ENCODE measurements at regions not wholly inside any gene's neighbourhood (a gene's known extent, or its start where the extent isn't known, plus 50 kb on each side); places are given as distances from the start of the nearest gene placed in this dataset.
"Not testable (repeated sequence)": the region's sequence is repeated elsewhere in the genome, so short reads cannot be mapped to it uniquely, and the experiment has no call there.

GRCh38 chr14:105995011-105995710 is 468.8 kb downstream of the TMEM121 start:
- DNase-seq: not testable (repeated sequence)

GRCh38 chr14:105998597-105998996 is 472.2 kb downstream of the TMEM121 start:
- not testable (repeated sequence) for DNase-seq

GRCh38 chr14:105999361-106000028 is 473.1 kb downstream of the TMEM121 start:
- DNase-seq: peak; percentile 32

GRCh38 chr14:106000029-106000511 is 473.7 kb downstream of the TMEM121 start:
- DNase-seq: not testable (repeated sequence)

GRCh38 chr14:106001277-106001676 is 474.9 kb downstream of the TMEM121 start:
- not testable (repeated sequence) for DNase-seq

- no peak for DNase-seq
These were observed 477.0 kb downstream of the TMEM121 start for GRCh38 chr14:106003351-106003750.

GRCh38 chr14:106004937-106005795 is 478.8 kb downstream of the TMEM121 start:
- DNase-seq: not testable (repeated sequence)

- not testable (repeated sequence) for DNase-seq
These were observed 479.7 kb downstream of the TMEM121 start for GRCh38 chr14:106006043-106006442.

GRCh38 chr14:106006716-106007115 is 480.3 kb downstream of the TMEM121 start:
- DNase-seq: not testable (repeated sequence)

- DNase-seq: no peak
These were observed 484.4 kb downstream of the TMEM121 start for GRCh38 chr14:106010783-106011182.

GRCh38 chr14:106011631-106012360 is 485.4 kb downstream of the TMEM121 start:
- DNase-seq: not testable (repeated sequence)

GRCh38 chr14:106012361-106012725 is 486.0 kb downstream of the TMEM121 start:
- not testable (repeated sequence) for DNase-seq

GRCh38 chr14:106013879-106014376 is 487.5 kb downstream of the TMEM121 start:
- no peak for DNase-seq

- DNase-seq: not testable (repeated sequence)
These were observed 491.6 kb downstream of the TMEM121 start for GRCh38 chr14:106017952-106018351.

GRCh38 chr14:106021832-106022231 is 495.4 kb downstream of the TMEM121 start:
- no peak for DNase-seq

- not testable (repeated sequence) for DNase-seq
These were observed 496.3 kb downstream of the TMEM121 start for GRCh38 chr14:106022648-106023047.

- no peak for DNase-seq
These were observed 497.0 kb downstream of the TMEM121 start for GRCh38 chr14:106023411-106023810.

GRCh38 chr14:106024983-106025604 is 498.7 kb downstream of the TMEM121 start:
- DNase-seq: no peak

GRCh38 chr14:106026026-106026425 is 499.6 kb downstream of the TMEM121 start:
- DNase-seq: no peak

GRCh38 chr14:106027759-106028158 is 501.4 kb downstream of the TMEM121 start:
- DNase-seq: not testable (repeated sequence)

- no peak for DNase-seq
These were observed 503.6 kb downstream of the TMEM121 start for GRCh38 chr14:106029959-106030358.

- DNase-seq: no peak
These were observed 511.0 kb downstream of the TMEM121 start for GRCh38 chr14:106037380-106037779.
